GM10248 (cell line): ENCODE measurements at regions not wholly inside any gene's neighbourhood (a gene's known extent, or its start where the extent isn't known, plus 50 kb on each side); places are given as distances from the start of the nearest gene placed in this dataset.

ENCODE experiments used
- CTCF ChIA-PET: fragments of 300-600 bp; sonication (Branson Sonifier 250); formaldehyde crosslinking; extraction: SDS; loops from one replicate; lab custom pipeline; 2021; ENCODE audit warnings: antibody characterized with exemption; lab: Yijun Ruan, JAX
- POLR2A ChIA-PET: fragments of 350-650 bp; sonication (Branson Sonifier 250); formaldehyde crosslinking; extraction: SDS; loops from one replicate; lab custom pipeline; 2020; ENCODE audit warnings: antibody characterized with exemption; lab: Yijun Ruan, JAX
- DNase-seq: peaks from one replicate; pipeline ENCODE4 v3.0.0; 2012; ENCODE audit errors: extremely low spot score
- TF ChIP-seq, protein P1 (sequence below): IDR thresholded peaks from 2 replicates; pipeline ENCODE4 v1.5.1; 2012; ENCODE audit warnings: mild to moderate bottlenecking, low read depth; ENCODE audit errors: extremely low read depth, missing control alignments, control extremely low read depth

DNA sequence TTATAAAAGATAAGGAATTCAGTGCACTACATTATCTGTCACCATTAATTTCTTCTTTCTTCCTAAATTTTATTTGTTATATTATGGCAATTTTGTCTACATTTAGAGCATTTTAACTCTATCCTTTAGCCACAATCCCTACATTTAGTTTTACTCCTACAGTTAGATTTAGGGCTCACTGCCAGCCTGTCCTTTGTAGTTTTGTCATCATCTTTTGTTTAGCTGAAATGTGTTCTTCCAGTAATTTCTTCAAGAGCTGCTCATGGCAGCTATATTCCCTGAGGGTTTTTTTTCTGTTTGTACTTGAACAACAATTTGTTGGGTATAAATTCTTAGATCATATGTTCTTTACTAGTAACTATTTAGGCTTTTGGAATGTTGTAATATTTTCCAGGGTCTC lies 72.7 kb upstream of the B3GAT2 start:
- CTCF ChIA-PET: no interaction called here
- POLR2A ChIA-PET: no interaction called here
- TF ChIP-seq, protein P1, sequence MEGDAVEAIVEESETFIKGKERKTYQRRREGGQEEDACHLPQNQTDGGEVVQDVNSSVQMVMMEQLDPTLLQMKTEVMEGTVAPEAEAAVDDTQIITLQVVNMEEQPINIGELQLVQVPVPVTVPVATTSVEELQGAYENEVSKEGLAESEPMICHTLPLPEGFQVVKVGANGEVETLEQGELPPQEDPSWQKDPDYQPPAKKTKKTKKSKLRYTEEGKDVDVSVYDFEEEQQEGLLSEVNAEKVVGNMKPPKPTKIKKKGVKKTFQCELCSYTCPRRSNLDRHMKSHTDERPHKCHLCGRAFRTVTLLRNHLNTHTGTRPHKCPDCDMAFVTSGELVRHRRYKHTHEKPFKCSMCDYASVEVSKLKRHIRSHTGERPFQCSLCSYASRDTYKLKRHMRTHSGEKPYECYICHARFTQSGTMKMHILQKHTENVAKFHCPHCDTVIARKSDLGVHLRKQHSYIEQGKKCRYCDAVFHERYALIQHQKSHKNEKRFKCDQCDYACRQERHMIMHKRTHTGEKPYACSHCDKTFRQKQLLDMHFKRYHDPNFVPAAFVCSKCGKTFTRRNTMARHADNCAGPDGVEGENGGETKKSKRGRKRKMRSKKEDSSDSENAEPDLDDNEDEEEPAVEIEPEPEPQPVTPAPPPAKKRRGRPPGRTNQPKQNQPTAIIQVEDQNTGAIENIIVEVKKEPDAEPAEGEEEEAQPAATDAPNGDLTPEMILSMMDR: no peak
- DNase-seq: no peak

DNA sequence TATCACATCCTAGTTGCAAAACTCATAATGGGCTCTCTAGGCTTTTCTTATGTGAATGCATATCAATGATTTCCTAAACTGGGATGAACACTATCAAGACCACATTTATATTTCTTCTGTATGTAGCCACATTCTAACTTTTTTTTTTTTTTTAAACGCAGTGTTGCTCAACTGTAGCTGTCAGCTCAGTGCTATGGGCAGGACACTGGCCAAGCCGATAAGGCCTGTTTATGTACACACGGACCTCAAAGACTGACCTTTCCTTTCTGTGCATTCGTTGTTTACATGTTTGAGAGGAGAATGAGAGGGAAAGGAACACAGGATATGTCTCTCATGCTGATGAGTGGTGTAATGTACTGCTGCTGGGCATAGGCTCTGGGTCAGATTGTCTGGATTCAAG lies 75.1 kb upstream of the B3GAT2 start:
- DNase-seq: no peak
- TF ChIP-seq, protein P1: no peak
- POLR2A ChIA-PET: no interaction called here
- CTCF ChIA-PET: no interaction called here

DNA sequence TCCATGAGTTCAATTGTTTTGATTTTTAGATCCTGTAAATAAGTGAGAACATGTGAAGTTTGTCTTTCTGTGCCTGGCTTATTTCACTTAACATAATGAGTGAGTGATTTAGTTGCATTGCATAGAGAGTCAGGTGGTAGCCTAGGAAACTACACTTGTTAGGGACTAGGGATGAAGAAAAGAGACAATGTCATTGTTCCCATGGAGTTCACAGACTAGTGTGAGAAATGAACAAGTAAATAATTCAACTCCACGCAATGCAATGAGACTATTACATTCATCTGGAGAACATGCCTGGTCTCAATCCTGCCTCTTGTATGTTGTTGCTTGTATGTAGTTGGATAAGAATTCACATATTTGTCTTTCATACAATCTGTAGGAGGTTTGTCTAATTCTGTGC lies 76.3 kb upstream of the B3GAT2 start:
- TF ChIP-seq, protein P1: no peak
- POLR2A ChIA-PET: no interaction called here
- DNase-seq: no peak
- CTCF ChIA-PET: no interaction called here

DNA sequence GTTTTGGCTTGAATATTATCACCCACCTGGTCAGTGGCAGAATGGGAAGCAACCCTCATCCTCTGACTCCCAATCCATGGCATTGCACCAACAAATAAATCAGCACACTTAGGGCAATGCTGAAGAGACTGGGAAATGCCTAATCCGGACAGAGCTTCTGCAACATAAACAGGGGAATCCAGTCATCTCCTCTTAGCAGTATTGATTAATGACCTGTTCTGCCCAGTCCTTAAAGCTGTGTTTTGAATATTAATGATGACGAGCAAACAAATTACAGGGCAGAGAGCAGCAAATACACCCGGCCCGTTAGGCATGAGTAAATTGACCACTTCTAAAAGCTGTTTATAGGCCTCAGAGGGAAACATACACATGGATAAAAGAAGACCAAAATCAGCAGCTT lies 77.0 kb upstream of the B3GAT2 start:
- no peak for DNase-seq
- TF ChIP-seq, protein P1: no peak
- CTCF ChIA-PET: interaction anchor here (1.1 kb wide), 1 partner anchor 10 kb away, joined by 3 read pairs; no protein-coding TSS in a partner anchor
- POLR2A ChIA-PET: no interaction called here

DNA sequence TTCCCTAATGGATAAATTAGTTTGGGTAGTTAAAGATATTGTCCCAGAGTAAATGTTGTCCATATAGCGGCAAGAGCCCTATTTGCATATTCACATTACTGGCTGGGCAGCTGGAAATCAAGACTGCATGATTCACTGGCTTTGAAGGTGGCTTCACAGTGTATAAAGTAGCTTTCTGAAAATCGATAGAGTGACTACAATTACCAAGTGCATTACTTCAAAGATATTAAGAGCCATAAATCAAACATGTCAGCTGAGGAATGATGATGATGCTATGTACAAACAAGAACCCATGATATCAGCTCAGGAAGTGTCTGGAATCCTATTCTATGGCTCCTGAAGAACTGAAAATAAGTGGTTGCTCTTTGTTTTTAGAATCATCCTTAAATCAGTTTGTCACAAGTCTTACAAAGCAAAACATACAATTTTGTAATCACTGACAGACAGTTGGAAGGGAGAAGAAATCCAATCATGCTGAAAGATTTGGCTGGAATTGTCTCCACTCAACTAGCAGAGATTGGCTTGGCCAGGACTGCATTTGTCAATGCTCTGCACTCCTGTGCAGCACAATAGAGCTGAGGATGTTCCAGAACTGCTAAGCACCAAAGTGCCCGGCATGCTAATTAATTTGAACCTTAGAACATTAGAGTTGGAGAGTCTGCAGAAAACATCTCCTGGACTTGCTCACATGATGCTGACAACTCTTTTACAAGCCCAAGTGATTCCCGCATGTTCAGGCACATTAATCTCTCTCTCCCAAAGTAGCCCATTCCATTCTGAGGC lies 77.9 kb upstream of the B3GAT2 start:
- ChIA-PET POLR2A (no interaction called here), CTCF (interaction anchor here (1.1 kb wide), 1 partner anchor 9 kb away, joined by 3 read pairs; no protein-coding TSS in a partner anchor)
- TF ChIP-seq, protein P1: no peak

DNA sequence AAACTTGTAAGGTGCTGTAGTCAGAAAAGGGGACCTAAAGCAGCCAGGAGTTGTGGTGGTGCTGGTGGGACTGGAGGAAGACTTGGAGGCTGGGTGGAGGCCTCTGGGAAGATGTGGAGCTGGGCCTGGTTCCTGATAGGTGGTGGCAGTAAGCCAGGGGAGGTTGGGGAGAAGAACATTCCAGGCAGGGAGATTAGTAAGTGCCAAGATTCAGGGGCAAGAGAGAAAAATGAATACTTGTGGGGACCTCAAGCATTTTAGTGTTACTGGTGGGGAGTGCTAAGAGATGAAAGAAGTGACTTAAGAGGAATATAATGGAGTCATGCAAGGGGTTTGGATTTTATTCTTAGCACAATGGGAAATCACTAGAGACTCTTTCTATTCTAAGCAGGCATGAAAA lies 79.0 kb upstream of the B3GAT2 start:
- no peak for DNase-seq
- ChIA-PET CTCF (no interaction called here), POLR2A (no interaction called here)
- TF ChIP-seq, protein P1: no peak

More for the DNA sequence above, 77.9 kb upstream of the B3GAT2 start:
- no peak for DNase-seq
